ENCODE measurements at regions not wholly inside any gene's neighbourhood (a gene's known extent, or its start where the extent isn't known, plus 50 kb on each side); places are given as distances from the start of the nearest gene placed in this dataset.

- Histone ChIP-seq H3K4me3 (replicated peaks; ENCODE audit: low read depth, low read length) (no peak overlapping the region), H3K36me3 (ENCODE audit: control insufficient read depth, insufficient read depth, low read length) (no peaks in the 10 kb centered on the region), H3K27me3 (replicated peaks; ENCODE audit: control insufficient read depth, insufficient read depth, low read length) (no peaks in the 10 kb centered on the region)
- TF ChIP-seq CTCF (IDR thresholded peaks at IDR 0.05; ENCODE audit: insufficient read depth, low read length, poor library complexity, severe bottlenecking): no peak
- DNase-seq (ENCODE audit: extremely low read depth, insufficient read length): no peak
These were observed 73.7 kb upstream of the FUCA2 start for GRCh38 chr6:143585241-143585640.

- H3K27me3 ChIP-seq (replicated peaks; ENCODE audit: control insufficient read depth, insufficient read depth, low read length): no peaks in the 10 kb centered on the region
- H3K36me3 ChIP-seq (ENCODE audit: control insufficient read depth, insufficient read depth, low read length): no peaks in the 10 kb centered on the region
- no peak for DNase-seq (ENCODE audit: extremely low read depth, insufficient read length)
- no peak for TF ChIP-seq CTCF (IDR thresholded peaks at IDR 0.05; ENCODE audit: insufficient read depth, low read length, poor library complexity, severe bottlenecking)
- H3K4me3 ChIP-seq (replicated peaks; ENCODE audit: low read depth, low read length): no peak overlapping the region
These were observed 72.2 kb upstream of the FUCA2 start for GRCh38 chr6:143583542-143584327.

- no peaks in the 10 kb centered on the region for H3K27me3 ChIP-seq (replicated peaks; ENCODE audit: control insufficient read depth, insufficient read depth, low read length)
These were observed 70.4 kb upstream of the FUCA2 start for GRCh38 chr6:143581835-143582480.

GRCh38 chr6:143579703-143580102 is 68.2 kb upstream of the FUCA2 start:
- H3K36me3 ChIP-seq (ENCODE audit: control insufficient read depth, insufficient read depth, low read length): no peaks in the 10 kb centered on the region
- no peak overlapping the region for H3K4me3 ChIP-seq (replicated peaks; ENCODE audit: low read depth, low read length)
- H3K27me3 ChIP-seq (replicated peaks; ENCODE audit: control insufficient read depth, insufficient read depth, low read length): no peaks in the 10 kb centered on the region
- TF ChIP-seq CTCF (IDR thresholded peaks at IDR 0.05; ENCODE audit: insufficient read depth, low read length, poor library complexity, severe bottlenecking): no peak
- DNase-seq (ENCODE audit: extremely low read depth, insufficient read length): no peak

More at GRCh38 chr6:143581835-143582480, 70.4 kb upstream of the FUCA2 start:
- no peak for TF ChIP-seq CTCF (IDR thresholded peaks at IDR 0.05; ENCODE audit: insufficient read depth, low read length, poor library complexity, severe bottlenecking)
- DNase-seq (ENCODE audit: extremely low read depth, insufficient read length): no peak
- H3K4me3 ChIP-seq (replicated peaks; ENCODE audit: low read depth, low read length): no peak overlapping the region
- H3K36me3 ChIP-seq (ENCODE audit: control insufficient read depth, insufficient read depth, low read length): no peaks in the 10 kb centered on the region

GRCh38 chr6:143578054-143578453 is 66.5 kb upstream of the FUCA2 start:
- no peak for TF ChIP-seq CTCF (IDR thresholded peaks at IDR 0.05; ENCODE audit: insufficient read depth, low read length, poor library complexity, severe bottlenecking)
- Histone ChIP-seq H3K27me3 (replicated peaks; ENCODE audit: control insufficient read depth, insufficient read depth, low read length) (no peaks in the 10 kb centered on the region), H3K4me3 (replicated peaks; ENCODE audit: low read depth, low read length) (no peak overlapping the region), H3K36me3 (ENCODE audit: control insufficient read depth, insufficient read depth, low read length) (no peaks in the 10 kb centered on the region)
- no peak for DNase-seq (ENCODE audit: extremely low read depth, insufficient read length)
